ENCODE measurements at regions not wholly inside any gene's neighbourhood (a gene's known extent, or its start where the extent isn't known, plus 50 kb on each side); places are given as distances from the start of the nearest gene placed in this dataset.
"Not testable (repeated sequence)": the region's sequence is repeated elsewhere in the genome, so short reads cannot be mapped to it uniquely, and the experiment has no call there.

DNA sequence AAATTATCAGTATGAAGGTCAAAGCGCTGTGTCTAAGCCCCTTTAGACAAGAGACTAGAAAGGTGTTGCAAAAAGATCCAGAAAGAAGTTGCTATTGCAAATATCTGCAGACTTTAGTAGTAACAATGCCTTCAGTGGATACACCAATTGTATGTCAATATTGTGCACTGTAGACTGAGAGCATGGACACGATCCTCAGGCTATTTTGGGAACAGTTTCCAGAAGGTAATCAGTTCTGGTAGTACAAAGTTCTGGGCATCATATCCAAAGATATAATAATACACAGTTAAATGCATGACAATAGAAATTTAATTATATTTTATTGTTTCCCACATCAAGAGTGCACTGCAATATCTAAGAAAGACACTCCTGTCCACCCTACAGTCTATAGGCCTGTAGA is 84.1 kb upstream of the LUZP2 start:
- Histone ChIP-seq H3K36me3 (no peaks in the 10 kb centered on the region), H3K27ac (no peak overlapping the region), H3K4me3 (no peak overlapping the region), H3K9me3 (peaks cover 0 to 5% (median 0%) of the 10 kb centered on the region in 3 donors), H3K4me1 (no peaks in the 10 kb centered on the region), H3K27me3 (no peaks in the 10 kb centered on the region)
- DNase-seq = no peak
- intact Hi-C loops (cut with DNase I; ENCODE audit: low total_unique reads) = no loop called here
- TF ChIP-seq, protein P1, sequence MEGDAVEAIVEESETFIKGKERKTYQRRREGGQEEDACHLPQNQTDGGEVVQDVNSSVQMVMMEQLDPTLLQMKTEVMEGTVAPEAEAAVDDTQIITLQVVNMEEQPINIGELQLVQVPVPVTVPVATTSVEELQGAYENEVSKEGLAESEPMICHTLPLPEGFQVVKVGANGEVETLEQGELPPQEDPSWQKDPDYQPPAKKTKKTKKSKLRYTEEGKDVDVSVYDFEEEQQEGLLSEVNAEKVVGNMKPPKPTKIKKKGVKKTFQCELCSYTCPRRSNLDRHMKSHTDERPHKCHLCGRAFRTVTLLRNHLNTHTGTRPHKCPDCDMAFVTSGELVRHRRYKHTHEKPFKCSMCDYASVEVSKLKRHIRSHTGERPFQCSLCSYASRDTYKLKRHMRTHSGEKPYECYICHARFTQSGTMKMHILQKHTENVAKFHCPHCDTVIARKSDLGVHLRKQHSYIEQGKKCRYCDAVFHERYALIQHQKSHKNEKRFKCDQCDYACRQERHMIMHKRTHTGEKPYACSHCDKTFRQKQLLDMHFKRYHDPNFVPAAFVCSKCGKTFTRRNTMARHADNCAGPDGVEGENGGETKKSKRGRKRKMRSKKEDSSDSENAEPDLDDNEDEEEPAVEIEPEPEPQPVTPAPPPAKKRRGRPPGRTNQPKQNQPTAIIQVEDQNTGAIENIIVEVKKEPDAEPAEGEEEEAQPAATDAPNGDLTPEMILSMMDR (IDR thresholded peaks at IDR 0.05) = no peak

DNA sequence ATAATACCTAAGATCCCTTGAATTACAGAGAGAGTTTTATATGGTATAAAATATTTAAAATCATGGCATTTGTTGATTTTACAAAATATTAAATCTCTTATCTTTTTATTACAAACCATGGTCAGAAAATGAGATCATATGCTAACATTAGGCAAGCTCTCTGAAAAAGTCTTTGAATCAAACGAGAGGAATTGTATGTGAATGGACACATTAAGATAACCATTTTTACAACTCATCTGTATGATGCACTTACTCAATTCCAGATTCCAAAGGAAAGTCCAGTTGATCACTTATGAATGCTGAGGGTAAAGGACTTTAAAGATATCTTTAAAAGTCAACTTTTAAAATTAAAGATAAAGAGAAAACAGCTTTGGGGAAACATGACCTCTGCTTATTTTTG is 83.5 kb upstream of the LUZP2 start:
- Histone ChIP-seq H3K36me3 (no peaks in the 10 kb centered on the region), H3K4me3 (no peak overlapping the region), H3K9me3 (peaks cover 0 to 5% (median 0%) of the 10 kb centered on the region in 3 donors), H3K4me1 (no peaks in the 10 kb centered on the region), H3K27ac (no peak overlapping the region), H3K27me3 (no peaks in the 10 kb centered on the region)
- no peak for DNase-seq
- intact Hi-C loops (cut with DNase I; ENCODE audit: low total_unique reads) = no loop called here
- TF ChIP-seq, protein P1 (IDR thresholded peaks at IDR 0.05) = no peak

DNA sequence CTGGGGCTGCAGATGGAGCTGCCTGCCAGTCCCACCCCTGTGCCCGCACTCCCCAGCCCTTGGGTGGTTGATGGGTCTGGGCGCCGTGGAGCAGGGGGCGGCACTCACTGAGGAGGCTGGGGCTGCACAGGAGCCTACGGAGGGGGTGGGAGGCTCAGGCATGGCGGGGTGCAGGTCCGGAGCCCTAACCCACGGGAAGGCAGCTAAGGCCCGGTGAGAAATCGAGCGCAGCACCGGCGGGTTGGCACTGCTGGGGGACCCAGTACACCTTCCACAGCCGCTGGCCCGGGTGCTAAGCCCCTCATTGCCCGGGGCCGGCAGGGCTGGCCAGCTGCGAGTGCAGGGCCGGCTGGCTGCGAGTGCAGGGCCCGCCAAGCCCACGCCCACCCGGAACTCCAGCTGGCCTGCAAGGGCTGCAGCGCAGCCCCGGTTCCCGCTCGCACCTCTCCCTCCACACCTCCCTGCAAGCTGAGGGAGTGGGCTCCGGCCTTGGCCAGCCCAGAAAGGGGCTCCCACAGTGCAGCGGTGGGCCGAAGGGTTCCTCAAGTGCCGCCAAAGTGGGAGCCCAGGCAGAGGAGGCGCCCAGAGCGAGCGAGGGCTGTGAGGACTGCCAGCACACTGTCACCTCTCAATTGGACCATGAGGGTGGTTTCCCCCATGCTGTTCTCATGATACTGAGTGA is 80.8 kb upstream of the LUZP2 start:
- H3K36me3 ChIP-seq; DNase-seq; H3K27ac ChIP-seq; H3K4me3 ChIP-seq; intact Hi-C loops (cut with DNase I; ENCODE audit: low total_unique reads); H3K9me3 ChIP-seq; H3K27me3 ChIP-seq; H3K4me1 ChIP-seq: not testable (repeated sequence)

DNA sequence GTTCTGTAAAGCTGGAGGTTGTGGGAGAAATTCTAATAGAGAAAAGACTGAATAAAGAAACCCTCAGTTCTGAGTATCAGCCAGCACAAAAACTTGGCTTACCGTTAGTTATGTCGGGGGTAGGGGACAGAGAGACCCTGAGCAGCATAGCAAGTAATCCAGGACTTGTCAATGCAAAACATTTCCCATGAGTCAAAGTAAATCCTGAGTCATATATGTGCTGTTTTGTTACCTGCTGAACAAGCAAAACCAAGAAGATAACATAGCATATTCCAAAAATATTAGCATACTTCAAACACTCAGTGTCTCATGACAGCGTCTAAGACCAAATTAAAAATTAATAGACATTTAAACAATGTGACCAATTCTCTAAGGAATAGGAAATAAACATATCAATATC is 75.1 kb upstream of the LUZP2 start:
- DNase-seq = no peak
- no peaks in the 10 kb centered on the region for H3K27me3 ChIP-seq
- no peaks in the 10 kb centered on the region for H3K36me3 ChIP-seq
- H3K9me3 ChIP-seq = no peaks in the 10 kb centered on the region
- TF ChIP-seq, protein P1 (IDR thresholded peaks at IDR 0.05) = no peak
- H3K4me3 ChIP-seq = no peak overlapping the region
- intact Hi-C loops (cut with DNase I; ENCODE audit: low total_unique reads) = no loop called here
- no peak overlapping the region for H3K27ac ChIP-seq
- H3K4me1 ChIP-seq = no peaks in the 10 kb centered on the region

DNA sequence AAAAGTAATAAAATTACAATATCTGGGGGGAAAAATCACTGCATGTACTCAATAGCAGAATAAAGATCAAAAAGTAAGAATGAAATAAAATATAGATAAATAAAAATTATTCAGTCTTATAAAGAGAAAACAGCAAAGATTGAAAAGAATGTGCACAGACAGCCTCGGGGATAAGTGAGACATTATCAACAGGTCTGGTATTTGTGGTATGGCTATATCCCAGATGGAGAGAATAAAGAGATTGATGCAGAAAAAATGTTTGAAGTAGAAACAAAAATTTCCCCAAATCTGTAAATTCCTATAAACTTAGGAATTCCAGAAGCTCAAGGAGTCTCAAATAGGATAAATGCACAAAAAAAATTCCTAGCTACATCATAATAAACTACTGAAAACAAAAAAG is 74.5 kb upstream of the LUZP2 start:
- Histone ChIP-seq H3K27me3 (no peaks in the 10 kb centered on the region), H3K4me1 (no peaks in the 10 kb centered on the region), H3K9me3 (no peaks in the 10 kb centered on the region), H3K4me3 (no peak overlapping the region), H3K27ac (no peak overlapping the region), H3K36me3 (no peaks in the 10 kb centered on the region)
- TF ChIP-seq, protein P1 (IDR thresholded peaks at IDR 0.05) = no peak
- intact Hi-C loops (cut with DNase I; ENCODE audit: low total_unique reads) = no loop called here
- no peak for DNase-seq

DNA sequence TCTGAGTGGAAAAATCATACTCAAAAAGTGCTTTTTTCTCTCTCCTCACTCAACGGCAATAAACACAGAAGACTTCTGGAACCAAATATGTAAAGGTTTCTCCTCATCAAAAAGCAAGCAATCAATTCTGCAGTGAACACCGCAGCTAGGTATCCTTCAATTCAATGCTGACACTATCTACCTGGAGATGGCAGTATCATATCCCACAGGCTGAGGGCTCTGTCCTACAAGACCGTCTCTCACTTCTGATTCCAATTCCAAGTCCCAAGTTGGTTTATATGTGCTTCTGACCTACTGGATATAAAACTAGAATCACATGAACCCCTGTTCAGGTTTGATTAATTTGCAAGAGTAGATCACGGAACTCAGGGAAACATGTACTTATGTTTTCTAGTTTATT is 59.7 kb upstream of the LUZP2 start:
- intact Hi-C loops (cut with DNase I; ENCODE audit: low total_unique reads) = no loop called here
- DNase-seq = no peak
- Histone ChIP-seq H3K9me3 (no peaks in the 10 kb centered on the region), H3K27ac (no peak overlapping the region), H3K36me3 (no peaks in the 10 kb centered on the region), H3K27me3 (no peaks in the 10 kb centered on the region), H3K4me1 (no peaks in the 10 kb centered on the region), H3K4me3 (no peak overlapping the region)
- TF ChIP-seq, protein P1 (IDR thresholded peaks at IDR 0.05) = no peak

All from tibial artery (tissue), 4 donors.